Ectodermal cell (in vitro differentiated cells): ENCODE measurements at regions not wholly inside any gene's neighbourhood (a gene's known extent, or its start where the extent isn't known, plus 50 kb on each side); places are given as distances from the start of the nearest gene placed in this dataset.

Experiments used
- H3K27ac ChIP-seq: 2 replicates; pipeline ENCODE4 v1.7.0; 2013; ENCODE audit warnings: mild to moderate bottlenecking, low read depth, low read length; ENCODE audit not compliant: insufficient read depth, poor library complexity, severe bottlenecking
- H3K27me3 ChIP-seq: 2 replicates; pipeline ENCODE4 v1.7.0; 2013; ENCODE audit warnings: mild to moderate bottlenecking, low read length; ENCODE audit not compliant: insufficient read depth, control insufficient read depth, poor library complexity, severe bottlenecking
- H3K36me3 ChIP-seq: one replicate; pipeline ENCODE4 v1.7.0; 2013; ENCODE audit warnings: low read length; ENCODE audit not compliant: control insufficient read depth, insufficient read depth
- H3K4me1 ChIP-seq: one replicate; pipeline ENCODE4 v1.7.0; 2013; ENCODE audit warnings: low read length; ENCODE audit not compliant: control insufficient read depth, insufficient read depth
- H3K4me3 ChIP-seq: 2 replicates; pipeline ENCODE4 v1.7.0; 2013; ENCODE audit warnings: low read depth, low read length, control low read depth; ENCODE audit not compliant: insufficient read depth
- H3K9me3 ChIP-seq: 2 replicates; pipeline ENCODE4 v1.7.0; 2013; ENCODE audit warnings: mild to moderate bottlenecking, low read length, moderate library complexity; ENCODE audit not compliant: control insufficient read depth
- WGBS, 2 experiments: methylation state at CpG; one replicate each; pipeline ENCODE4 v1.1.7; 2013; ENCODE audit warnings: missing lambda C conversion rate in 2 of 2; 5-methylcytosine and 5-hydroxymethylcytosine counted together

DNA sequence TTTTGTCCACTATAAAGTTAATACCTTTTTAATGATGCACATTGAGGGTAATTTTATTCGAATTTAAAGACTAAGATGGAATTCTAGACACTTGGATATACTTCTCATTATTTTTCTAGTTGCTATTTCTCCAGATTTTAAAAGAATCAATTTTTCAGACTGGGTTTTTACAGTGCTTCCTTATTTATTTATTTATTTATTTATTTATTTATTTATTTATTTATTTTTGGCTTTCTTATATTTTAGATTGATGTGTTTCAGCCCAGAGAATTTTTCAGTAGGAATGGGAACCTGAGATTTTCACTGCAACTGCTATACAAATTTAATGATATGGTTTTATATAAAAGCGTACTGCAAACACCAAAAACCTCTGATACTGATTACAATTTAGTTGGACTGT, 448.7 kb downstream of the ZPLD1 start:
- Histone ChIP-seq H3K27ac (no peak overlapping the region), H3K4me3 (no peak overlapping the region), H3K9me3 (no peaks in the 10 kb centered on the region), H3K4me1 (no peaks in the 10 kb centered on the region), H3K27me3 (no peaks in the 10 kb centered on the region), H3K36me3 (no peaks in the 10 kb centered on the region)
- WGBS, 2 experiments: 88 to 100% methylated on average over 1 to 2 of the region's 2 CpGs

DNA sequence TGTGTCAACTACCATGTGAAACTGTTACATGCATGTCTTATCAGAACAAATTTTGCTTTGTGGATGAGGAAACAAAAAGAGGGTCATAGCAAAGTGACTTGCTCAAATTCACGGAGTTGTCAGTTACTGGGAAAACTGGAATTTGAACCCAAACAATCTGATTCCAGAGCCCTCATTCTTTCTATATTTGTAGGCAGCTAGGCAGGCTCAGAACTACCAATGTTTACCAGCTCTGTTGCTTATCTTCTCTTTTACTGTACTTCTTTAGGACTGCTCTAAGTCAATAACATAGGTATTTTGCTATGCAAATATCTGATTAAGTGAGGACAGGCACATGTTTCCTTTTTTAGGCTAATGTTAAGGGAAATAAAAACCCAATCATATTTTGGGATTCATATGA, 450.5 kb downstream of the ZPLD1 start:
- H3K4me1 ChIP-seq: no peaks in the 10 kb centered on the region
- 85 to 96% methylated on average over 1 of the region's 1 CpG for WGBS, 2 experiments

DNA sequence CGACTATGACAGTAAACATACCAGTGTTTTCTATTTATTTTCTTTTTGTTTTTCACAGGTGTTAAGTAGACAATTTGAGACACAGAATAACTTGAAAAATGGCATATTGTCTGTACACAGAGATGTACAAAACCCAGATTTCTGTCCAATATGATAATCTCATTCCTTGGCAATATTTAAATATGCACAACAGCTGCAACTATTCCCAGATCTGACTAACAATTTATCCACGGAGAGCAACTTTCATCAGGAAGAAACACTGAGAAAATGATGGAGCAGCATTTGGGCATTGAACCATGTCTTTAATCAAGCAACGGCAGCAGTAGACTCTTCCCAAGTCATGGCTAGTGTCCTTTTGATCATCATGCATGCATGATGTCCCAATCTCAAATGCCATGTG, 452.6 kb downstream of the ZPLD1 start:
- no peak overlapping the region for H3K4me3 ChIP-seq
- no peaks in the 10 kb centered on the region for H3K4me1 ChIP-seq
- no peaks in the 10 kb centered on the region for H3K9me3 ChIP-seq
- H3K27me3 ChIP-seq: no peaks in the 10 kb centered on the region
- no peaks in the 10 kb centered on the region for H3K36me3 ChIP-seq
- H3K27ac ChIP-seq: no peak overlapping the region
- 94 to 96% methylated on average over 2 of the region's 3 CpGs for WGBS, 2 experiments

More for the DNA sequence above, 450.5 kb downstream of the ZPLD1 start:
- no peak overlapping the region for H3K27ac ChIP-seq
- no peaks in the 10 kb centered on the region for H3K9me3 ChIP-seq
- H3K4me3 ChIP-seq: no peak overlapping the region
- H3K27me3 ChIP-seq: no peaks in the 10 kb centered on the region
- no peaks in the 10 kb centered on the region for H3K36me3 ChIP-seq

GRCh38 chr3:102896851-102897621, 462.2 kb downstream of the ZPLD1 start:
- Histone ChIP-seq H3K9me3 (no peaks in the 10 kb centered on the region), H3K27ac (no peak overlapping the region), H3K4me3 (no peak overlapping the region), H3K27me3 (no peaks in the 10 kb centered on the region), H3K4me1 (no peaks in the 10 kb centered on the region), H3K36me3 (no peaks in the 10 kb centered on the region)
- 93 to 100% methylated on average over 1 of the region's 1 CpG for WGBS, 2 experiments

DNA sequence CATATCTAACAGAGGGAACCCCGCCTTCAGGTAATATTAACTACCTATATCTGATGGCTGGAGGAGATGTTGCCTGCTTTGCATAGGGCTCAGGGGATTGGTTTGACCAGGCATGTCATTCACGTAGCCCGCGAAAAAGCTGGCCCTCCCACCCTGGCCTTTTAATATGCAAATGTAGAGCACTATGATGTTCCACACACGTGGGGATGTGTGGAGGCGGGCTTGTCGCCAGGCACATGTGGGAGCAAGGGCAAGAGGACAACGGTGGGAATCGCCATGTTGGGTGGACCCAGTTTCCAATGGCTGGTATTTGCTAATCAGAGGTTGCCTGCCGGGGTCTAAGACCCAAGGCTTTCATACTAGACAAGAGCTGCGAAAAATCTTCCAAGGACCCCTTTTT, 469.8 kb downstream of the ZPLD1 start:
- Histone ChIP-seq H3K27me3 (no peaks in the 10 kb centered on the region), H3K4me3 (no peak overlapping the region), H3K27ac (no peak overlapping the region), H3K36me3 (no peaks in the 10 kb centered on the region), H3K4me1 (no peaks in the 10 kb centered on the region), H3K9me3 (no peaks in the 10 kb centered on the region)
- 90 to 91% methylated on average over 11 of the region's 11 CpGs for WGBS, 2 experiments

DNA sequence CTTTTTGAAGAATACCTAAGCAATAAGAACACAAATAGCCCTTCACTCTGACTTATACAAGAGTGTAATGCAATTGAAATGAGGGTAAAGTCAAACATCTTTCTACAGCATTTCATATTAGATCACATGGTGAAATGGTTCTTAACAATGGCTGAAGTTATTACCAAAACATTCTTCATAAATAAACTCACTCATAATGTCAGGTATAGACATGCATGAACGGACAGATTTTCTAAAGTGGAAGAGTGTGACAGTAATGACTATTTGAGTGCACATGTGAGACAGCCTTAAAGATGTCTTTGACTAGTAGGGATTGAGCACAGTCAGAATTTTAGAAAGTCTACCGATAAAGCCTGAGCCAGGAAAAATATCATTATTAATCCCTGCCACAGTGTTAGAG, 471.0 kb downstream of the ZPLD1 start:
- 96 to 100% methylated on average over 2 of the region's 2 CpGs for WGBS, 2 experiments
- H3K4me3 ChIP-seq: no peak overlapping the region
- no peaks in the 10 kb centered on the region for H3K4me1 ChIP-seq
- H3K9me3 ChIP-seq: no peaks in the 10 kb centered on the region
- no peaks in the 10 kb centered on the region for H3K36me3 ChIP-seq
- H3K27me3 ChIP-seq: no peaks in the 10 kb centered on the region
- H3K27ac ChIP-seq: no peak overlapping the region

- H3K4me3 ChIP-seq: no peak overlapping the region
- H3K27ac ChIP-seq: no peak overlapping the region
- no peaks in the 10 kb centered on the region for H3K36me3 ChIP-seq
- 100% methylated on average over 1 of the region's 1 CpG; no CpG with 5 or more reads in 1 of the 2 experiments for whole genome bisulfite sequencing, 2 experiments
- no peaks in the 10 kb centered on the region for H3K9me3 ChIP-seq
- H3K27me3 ChIP-seq: no peaks in the 10 kb centered on the region
- no peaks in the 10 kb centered on the region for H3K4me1 ChIP-seq
Observed at GRCh38 chr3:102906818-102907217, 472.0 kb downstream of the ZPLD1 start.

GRCh38 chr3:102909904-102910303, 475.1 kb downstream of the ZPLD1 start:
- no peak overlapping the region for H3K4me3 ChIP-seq
- H3K27me3 ChIP-seq: no peaks in the 10 kb centered on the region
- H3K36me3 ChIP-seq: no peaks in the 10 kb centered on the region
- no peak overlapping the region for H3K27ac ChIP-seq
- WGBS, 2 experiments: 100% methylated on average over 1 of the region's 1 CpG; no CpG with 5 or more reads in 1 of the 2 experiments
- no peaks in the 10 kb centered on the region for H3K9me3 ChIP-seq
- no peaks in the 10 kb centered on the region for H3K4me1 ChIP-seq

DNA sequence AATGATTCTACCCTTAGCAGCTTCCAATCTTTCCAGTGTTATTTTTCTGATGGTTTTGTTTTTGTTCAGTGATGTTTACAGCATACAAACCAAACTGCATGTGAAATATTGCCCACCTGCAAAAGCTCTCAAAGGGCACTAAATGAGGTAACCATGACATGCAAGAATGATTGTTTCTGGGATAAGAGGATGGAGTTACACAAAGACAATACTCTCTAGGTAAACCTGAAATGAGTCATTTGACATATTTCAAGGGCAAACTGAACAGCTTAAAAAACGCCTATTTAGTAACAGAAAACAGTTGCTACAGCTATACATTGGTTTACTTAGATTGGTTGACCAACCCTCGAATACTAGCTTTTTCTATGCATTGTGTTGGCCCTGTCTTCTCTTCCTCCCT, 481.7 kb downstream of the ZPLD1 start:
- Histone ChIP-seq H3K4me3 (no peak overlapping the region), H3K27me3 (no peaks in the 10 kb centered on the region), H3K27ac (no peak overlapping the region), H3K9me3 (no peaks in the 10 kb centered on the region), H3K4me1 (no peaks in the 10 kb centered on the region), H3K36me3 (no peaks in the 10 kb centered on the region)
- 88 to 89% methylated on average over 2 of the region's 2 CpGs for WGBS, 2 experiments

- Histone ChIP-seq H3K4me3 (no peak overlapping the region), H3K27ac (no peak overlapping the region), H3K36me3 (no peaks in the 10 kb centered on the region), H3K27me3 (no peaks in the 10 kb centered on the region), H3K4me1 (no peaks in the 10 kb centered on the region), H3K9me3 (no peaks in the 10 kb centered on the region)
- 89 to 93% methylated on average over 3 of the region's 3 CpGs for WGBS, 2 experiments
Observed at GRCh38 chr3:102926618-102927017, 491.8 kb downstream of the ZPLD1 start.
